ENCODE measurements at regions not wholly inside any gene's neighbourhood (a gene's known extent, or its start where the extent isn't known, plus 50 kb on each side); places are given as distances from the start of the nearest gene placed in this dataset.

GRCh38 chr19:30888937-30889336, 460.3 kb downstream of the TSHZ3 start:
- Histone ChIP-seq H3K4me2 (ENCODE audit: insufficient read depth, insufficient read length, low read length) (no peak overlapping the region), H2BK120ac (ENCODE audit: low read depth, low read length, poor library complexity, severe bottlenecking) (no peak overlapping the region), H2BK5ac (ENCODE audit: insufficient read length, low read length) (no peak overlapping the region), H3K27me3 (ENCODE audit: insufficient read depth, low read length) (no peaks in the 10 kb centered on the region), H4K8ac (replicated peaks; ENCODE audit: insufficient read length, low read depth, low read length) (no peak overlapping the region), H2BK15ac (ENCODE audit: low read depth, low read length) (no peak overlapping the region), H3K23me2 (ENCODE audit: insufficient read length, low read depth, low read length, poor library complexity, severe bottlenecking) (no peaks in the 10 kb centered on the region), H3K4me1 (ENCODE audit: insufficient read depth, low read length) (no peaks in the 10 kb centered on the region), H3T11ph (ENCODE audit: low read length) (no peak overlapping the region), H4K5ac (ENCODE audit: insufficient read length, low read depth, low read length) (no peak overlapping the region), H3K79me2 (ENCODE audit: insufficient read depth, low read length) (no peaks in the 10 kb centered on the region), H3K9ac (ENCODE audit: extremely low read depth, insufficient read length, low read length) (no peak overlapping the region), H2AFZ (ENCODE audit: low read length) (no peak overlapping the region), H3K23ac (ENCODE audit: insufficient read length, low read depth, low read length) (no peak overlapping the region), H2AK5ac (ENCODE audit: insufficient read length, low read length) (no peak overlapping the region), H3K4ac (ENCODE audit: low read depth, low read length) (no peak overlapping the region), H3K9me3 (ENCODE audit: control insufficient read depth, low read depth, low read length) (no peaks in the 10 kb centered on the region), H3K18ac (ENCODE audit: insufficient read length, low read depth, low read length) (no peak overlapping the region), H2BK12ac (ENCODE audit: insufficient read length, low read depth, low read length) (no peak overlapping the region), H3K56ac (ENCODE audit: insufficient read length, low read depth, low read length) (no peak overlapping the region), H4K20me1 (ENCODE audit: control insufficient read depth, insufficient read depth, insufficient read length) (no peaks in the 10 kb centered on the region), H3K27ac (ENCODE audit: insufficient read length, low read depth, low read length) (no peak overlapping the region), H3K79me1 (ENCODE audit: insufficient read depth, low read depth, low read length, poor library complexity, severe bottlenecking) (no peaks in the 10 kb centered on the region), H3K14ac (ENCODE audit: insufficient read depth, low read length) (no peak overlapping the region), H2BK20ac (ENCODE audit: low read depth, low read length, poor library complexity, severe bottlenecking) (no peak overlapping the region), H4K91ac (ENCODE audit: insufficient read length, low read depth, low read length) (no peak overlapping the region)
- peak; percentile 39 for DNase-seq
- no peak overlapping the region for H3K4me3 Mint-ChIP-seq
- peaks cover 2 to 3% of the 10 kb centered on the region in 2 experiments; a peak in 3 of 4 replicates for H3K4me1 Mint-ChIP-seq
- H3K27me3 Mint-ChIP-seq (ENCODE audit: low read depth): peaks cover 2% of the 10 kb centered on the region; the same call in 1 of the 2 replicates
- no peak overlapping the region for H3K27ac Mint-ChIP-seq
- no peaks in the 10 kb centered on the region; a peak in 1 of 5 replicates for H3K9me3 Mint-ChIP-seq
- TF ChIP-seq, protein P1, sequence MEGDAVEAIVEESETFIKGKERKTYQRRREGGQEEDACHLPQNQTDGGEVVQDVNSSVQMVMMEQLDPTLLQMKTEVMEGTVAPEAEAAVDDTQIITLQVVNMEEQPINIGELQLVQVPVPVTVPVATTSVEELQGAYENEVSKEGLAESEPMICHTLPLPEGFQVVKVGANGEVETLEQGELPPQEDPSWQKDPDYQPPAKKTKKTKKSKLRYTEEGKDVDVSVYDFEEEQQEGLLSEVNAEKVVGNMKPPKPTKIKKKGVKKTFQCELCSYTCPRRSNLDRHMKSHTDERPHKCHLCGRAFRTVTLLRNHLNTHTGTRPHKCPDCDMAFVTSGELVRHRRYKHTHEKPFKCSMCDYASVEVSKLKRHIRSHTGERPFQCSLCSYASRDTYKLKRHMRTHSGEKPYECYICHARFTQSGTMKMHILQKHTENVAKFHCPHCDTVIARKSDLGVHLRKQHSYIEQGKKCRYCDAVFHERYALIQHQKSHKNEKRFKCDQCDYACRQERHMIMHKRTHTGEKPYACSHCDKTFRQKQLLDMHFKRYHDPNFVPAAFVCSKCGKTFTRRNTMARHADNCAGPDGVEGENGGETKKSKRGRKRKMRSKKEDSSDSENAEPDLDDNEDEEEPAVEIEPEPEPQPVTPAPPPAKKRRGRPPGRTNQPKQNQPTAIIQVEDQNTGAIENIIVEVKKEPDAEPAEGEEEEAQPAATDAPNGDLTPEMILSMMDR (conservative IDR thresholded peaks at IDR 0.05): peak; percentile 31; the same call in 2 of the 3 replicates
- H3K36me3 Mint-ChIP-seq (ENCODE audit: insufficient read depth in 1 of 3, low read depth in 3 of 3): peaks cover 0 to 2% (median 0%) of the 10 kb centered on the region in 3 experiments; a peak in 1 of 7 replicates
- WGBS (ENCODE audit: extremely low coverage, insufficient read length, low lambda C conversion rate): no CpG with 5 or more reads among the region's 2 CpGs

All from H9 (cell line).